Prostate gland (tissue), 2 donors: ENCODE measurements at regions not wholly inside any gene's neighbourhood (a gene's known extent, or its start where the extent isn't known, plus 50 kb on each side); places are given as distances from the start of the nearest gene placed in this dataset.

Experiments used
- DNase-seq: peaks from one replicate; pipeline ENCODE4 v3.0.0-alpha.2; 2019; ENCODE audit warnings: low spot score
- H3K27ac ChIP-seq, 2 donors: fragments of 200-600 bp; sonication (generic); 2 replicates each; pipeline ENCODE4 v1.5.1; 2017 to 2019
- H3K27me3 ChIP-seq: fragments of 200-600 bp; sonication (generic); replicated peaks from 2 replicates; pipeline ENCODE4 v1.5.1; 2019; ENCODE audit not compliant: insufficient read depth
- H3K36me3 ChIP-seq, 2 donors: fragments of 200-600 bp; sonication (generic); 1 replicate in 1 of 2; 2 replicates in 1 of 2; pipeline versions ENCODE4 v1.5.1 to v1.8.1; 2017 to 2019
- H3K4me1 ChIP-seq: fragments of 200-600 bp; sonication (generic); replicated peaks from 2 replicates; pipeline ENCODE4 v1.5.1; 2019
- H3K4me3 ChIP-seq, 2 donors: fragments of 200-600 bp; sonication (generic); 2 replicates each; pipeline ENCODE4 v1.5.1; 2017 to 2019
- H3K9me3 ChIP-seq: fragments of 200-600 bp; sonication (generic); 2 replicates; pipeline ENCODE4 v1.5.1; 2017
- POLR2A ChIP-seq: fragments of 450-650 bp; IDR thresholded peaks from one replicate; pipeline ENCODE4 v1.6.1; 2016; ENCODE audit warnings: antibody characterized with exemption, mild to moderate bottlenecking
- POLR2AphosphoS5 ChIP-seq: sonication (generic); formaldehyde crosslinking; IDR thresholded peaks from one replicate; pipeline ENCODE4 v1.6.1; 2017; ENCODE audit warnings: antibody characterized with exemption
- WGBS: methylation state at CpG from one replicate; pipeline ENCODE4 v1.1.5; 2018; 5-methylcytosine and 5-hydroxymethylcytosine counted together
- intact Hi-C: fragments of 100-400 bp; cut with DNase I; formaldehyde crosslinking; loops from one replicate; pipeline ENCODE4 v1.14.2; 2022
- TF ChIP-seq, protein P1 (sequence below), 4 experiments: fragments of 200-600 bp in 2 of 4; fragments of 450-650 bp in 2 of 4; sonication (generic) in 2 of 4; IDR thresholded peaks; 1 replicate in 3 of 4; 2 replicates in 1 of 4; pipeline ENCODE4 v1.5.1; 2016 to 2019; ENCODE audit warnings: antibody characterized with exemption in 4 of 4, mild to moderate bottlenecking in 2 of 4, moderate library complexity in 2 of 4

DNA sequence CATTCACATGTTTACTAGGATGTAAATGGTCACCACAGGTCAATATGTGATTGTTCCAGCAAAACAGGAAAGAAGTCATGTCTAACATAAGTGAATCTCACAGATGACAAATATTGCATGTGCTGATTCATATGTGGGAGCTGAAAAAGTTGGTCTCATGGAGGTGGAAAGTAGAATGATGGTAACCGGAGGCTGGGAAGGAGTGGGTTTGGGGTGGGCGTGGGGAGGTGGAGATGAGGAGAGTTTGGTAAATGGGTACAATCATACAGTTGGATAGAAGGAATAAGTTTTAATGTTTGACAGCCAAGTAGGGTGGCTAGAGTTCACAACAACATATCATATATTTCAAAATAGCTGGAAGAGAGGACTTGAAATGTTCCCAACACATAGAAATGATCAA, 83.8 kb upstream of the RANBP3L start:
- intact Hi-C loops = no loop called here
- no peak overlapping the region for H3K27ac ChIP-seq
- WGBS = 98% methylated on average over 2 of the region's 2 CpGs
- no peak overlapping the region for H3K4me3 ChIP-seq
- H3K4me1 ChIP-seq = no peaks in the 10 kb centered on the region
- H3K27me3 ChIP-seq = no peaks in the 10 kb centered on the region
- H3K9me3 ChIP-seq = no peaks in the 10 kb centered on the region
- no peaks in the 10 kb centered on the region for H3K36me3 ChIP-seq
- no peak for DNase-seq
- TF ChIP-seq, protein P1, sequence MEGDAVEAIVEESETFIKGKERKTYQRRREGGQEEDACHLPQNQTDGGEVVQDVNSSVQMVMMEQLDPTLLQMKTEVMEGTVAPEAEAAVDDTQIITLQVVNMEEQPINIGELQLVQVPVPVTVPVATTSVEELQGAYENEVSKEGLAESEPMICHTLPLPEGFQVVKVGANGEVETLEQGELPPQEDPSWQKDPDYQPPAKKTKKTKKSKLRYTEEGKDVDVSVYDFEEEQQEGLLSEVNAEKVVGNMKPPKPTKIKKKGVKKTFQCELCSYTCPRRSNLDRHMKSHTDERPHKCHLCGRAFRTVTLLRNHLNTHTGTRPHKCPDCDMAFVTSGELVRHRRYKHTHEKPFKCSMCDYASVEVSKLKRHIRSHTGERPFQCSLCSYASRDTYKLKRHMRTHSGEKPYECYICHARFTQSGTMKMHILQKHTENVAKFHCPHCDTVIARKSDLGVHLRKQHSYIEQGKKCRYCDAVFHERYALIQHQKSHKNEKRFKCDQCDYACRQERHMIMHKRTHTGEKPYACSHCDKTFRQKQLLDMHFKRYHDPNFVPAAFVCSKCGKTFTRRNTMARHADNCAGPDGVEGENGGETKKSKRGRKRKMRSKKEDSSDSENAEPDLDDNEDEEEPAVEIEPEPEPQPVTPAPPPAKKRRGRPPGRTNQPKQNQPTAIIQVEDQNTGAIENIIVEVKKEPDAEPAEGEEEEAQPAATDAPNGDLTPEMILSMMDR (IDR thresholded peaks at IDR 0.05) = no peak
- TF ChIP-seq POLR2A (no peak), POLR2AphosphoS5 (no peak)

DNA sequence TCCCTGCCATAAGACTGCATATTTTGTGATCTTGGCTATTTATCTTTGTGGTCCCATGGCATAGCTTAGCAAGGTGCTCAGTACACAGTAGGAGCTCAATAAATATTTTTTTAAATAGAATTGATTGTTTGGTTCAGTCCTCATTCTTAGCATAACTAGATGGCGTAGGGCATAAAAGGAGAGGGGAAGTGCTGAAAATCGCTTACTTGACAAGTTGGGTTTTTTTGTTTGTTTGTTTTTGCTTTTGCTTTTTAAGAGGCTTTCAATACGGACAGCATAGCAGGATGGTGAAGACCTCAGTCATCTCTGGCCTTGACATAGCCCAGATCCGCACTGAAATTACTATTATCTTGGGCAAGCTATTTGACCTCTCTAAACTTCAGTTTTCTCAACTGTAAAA, 86.6 kb upstream of the RANBP3L start:
- intact Hi-C loops = no loop called here
- Histone ChIP-seq H3K27me3 (no peaks in the 10 kb centered on the region), H3K9me3 (no peaks in the 10 kb centered on the region), H3K36me3 (no peaks in the 10 kb centered on the region), H3K27ac (no peak overlapping the region), H3K4me3 (no peak overlapping the region), H3K4me1 (no peaks in the 10 kb centered on the region)
- DNase-seq = no peak
- 75% methylated on average over 4 of the region's 4 CpGs for WGBS
- TF ChIP-seq POLR2AphosphoS5 (no peak), POLR2A (no peak)
- TF ChIP-seq, protein P1 (IDR thresholded peaks at IDR 0.05) = no peak

DNA sequence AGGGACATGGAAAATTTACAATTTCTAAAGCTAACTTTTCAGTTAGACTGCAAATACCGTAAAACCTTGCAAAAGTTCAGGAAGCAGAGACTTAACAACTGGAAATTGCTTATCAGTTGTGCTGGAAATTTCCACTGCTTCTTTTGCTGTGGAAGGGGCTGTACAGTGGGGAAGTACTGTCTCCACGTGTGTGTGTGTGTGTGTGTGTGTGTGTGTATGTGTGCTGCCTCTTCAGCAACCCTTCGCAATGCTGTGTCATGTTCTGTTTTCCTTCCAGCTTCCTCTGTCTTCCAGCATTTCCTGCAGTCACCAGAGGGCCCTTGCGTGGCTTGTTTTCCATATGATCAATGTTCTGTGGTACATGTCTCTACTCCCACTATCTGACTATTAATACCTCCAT, 87.5 kb upstream of the RANBP3L start:
- no peaks in the 10 kb centered on the region for H3K9me3 ChIP-seq
- no peaks in the 10 kb centered on the region for H3K4me1 ChIP-seq
- 57% methylated on average over 4 of the region's 4 CpGs for WGBS
- H3K27ac ChIP-seq = no peak overlapping the region
- H3K27me3 ChIP-seq = no peaks in the 10 kb centered on the region
- H3K36me3 ChIP-seq = no peaks in the 10 kb centered on the region
- DNase-seq = no peak
- intact Hi-C loops = no loop called here
- H3K4me3 ChIP-seq = no peak overlapping the region
- TF ChIP-seq POLR2AphosphoS5 (no peak), POLR2A (no peak)
- TF ChIP-seq, protein P1 (IDR thresholded peaks at IDR 0.05) = no peak

DNA sequence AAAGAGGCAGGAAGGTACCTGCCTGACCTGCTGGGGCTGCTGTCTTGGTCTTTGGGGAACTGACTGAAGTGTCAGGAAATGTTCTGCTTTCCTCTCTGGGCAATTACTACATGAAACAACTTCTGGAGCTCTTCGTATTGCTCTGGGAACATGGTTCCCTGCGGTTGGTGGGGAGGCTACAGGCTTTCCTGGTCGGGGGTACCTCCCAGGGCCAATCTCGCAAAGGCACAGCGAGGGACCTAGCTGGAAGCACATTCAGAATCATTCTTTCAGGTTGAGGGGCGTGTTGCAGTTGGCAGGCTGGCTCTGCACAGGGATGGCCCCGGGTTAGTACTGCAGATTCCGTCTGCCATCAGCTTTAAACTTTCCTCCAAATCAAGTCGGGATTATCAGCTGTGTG, 88.9 kb upstream of the RANBP3L start:
- no peak overlapping the region for H3K27ac ChIP-seq

DNA sequence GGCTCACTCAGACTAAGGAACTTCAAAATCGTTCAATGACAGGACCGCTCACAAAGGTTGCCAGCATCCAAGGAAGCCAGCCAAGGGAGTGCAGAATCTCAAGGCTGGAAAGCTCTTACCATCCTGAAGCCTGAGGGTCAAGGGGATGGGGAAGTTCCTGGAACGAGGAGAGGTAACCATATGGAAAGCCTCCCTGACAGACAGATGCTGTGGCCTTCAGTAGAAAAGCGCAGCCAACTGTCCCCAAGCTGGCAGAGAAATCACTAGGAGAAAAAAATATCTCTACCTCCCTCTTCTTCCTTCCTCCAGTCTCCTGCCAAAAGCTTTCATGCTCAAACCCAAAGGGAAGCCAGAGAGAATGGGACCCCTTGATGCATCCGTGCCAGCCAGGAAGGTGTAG, 90.5 kb upstream of the RANBP3L start:
- 56% methylated on average over 5 of the region's 5 CpGs for WGBS
- intact Hi-C loops = no loop called here
- Histone ChIP-seq H3K27me3 (no peaks in the 10 kb centered on the region), H3K36me3 (no peaks in the 10 kb centered on the region), H3K9me3 (no peaks in the 10 kb centered on the region), H3K27ac (peak overlapping the region in 1 of 2 donors; percentile 9), H3K4me3 (no peak overlapping the region), H3K4me1 (no peaks in the 10 kb centered on the region)
- TF ChIP-seq POLR2AphosphoS5 = no peak
- no peak for TF ChIP-seq POLR2A
- TF ChIP-seq, protein P1 (IDR thresholded peaks at IDR 0.05) = no peak
- no peak for DNase-seq

More for the DNA sequence above, 88.9 kb upstream of the RANBP3L start:
- no peaks in the 10 kb centered on the region for H3K9me3 ChIP-seq
- no peaks in the 10 kb centered on the region for H3K4me1 ChIP-seq
- H3K27me3 ChIP-seq = no peaks in the 10 kb centered on the region
- H3K36me3 ChIP-seq = no peaks in the 10 kb centered on the region
- TF ChIP-seq, protein P1 (IDR thresholded peaks at IDR 0.05) = no peak
- no peak for TF ChIP-seq POLR2AphosphoS5
- TF ChIP-seq POLR2A = no peak
- WGBS = 76% methylated on average over 9 of the region's 9 CpGs
- DNase-seq = no peak
- intact Hi-C loops = no loop called here
- no peak overlapping the region for H3K4me3 ChIP-seq
